ENCODE measurements at regions not wholly inside any gene's neighbourhood (a gene's known extent, or its start where the extent isn't known, plus 50 kb on each side); places are given as distances from the start of the nearest gene placed in this dataset.
"Not testable (repeated sequence)": the region's sequence is repeated elsewhere in the genome, so short reads cannot be mapped to it uniquely, and the experiment has no call there.

- DNase-seq (ENCODE audit: low read depth in 1 of 2, low spot score in 1 of 2) = no peak
- TF ChIP-seq JUND (IDR thresholded peaks at IDR 0.05; ENCODE audit: low read depth) = no peak
- in situ Hi-C loops (cut with HindIII; ENCODE audit: low pct_unique_long_range_greater_than_20kb, low sequenced_read_pairs) = no loop called here
Measured at GRCh38 chr10:56181607-56182006, 179.5 kb downstream of the ZWINT start.

DNA sequence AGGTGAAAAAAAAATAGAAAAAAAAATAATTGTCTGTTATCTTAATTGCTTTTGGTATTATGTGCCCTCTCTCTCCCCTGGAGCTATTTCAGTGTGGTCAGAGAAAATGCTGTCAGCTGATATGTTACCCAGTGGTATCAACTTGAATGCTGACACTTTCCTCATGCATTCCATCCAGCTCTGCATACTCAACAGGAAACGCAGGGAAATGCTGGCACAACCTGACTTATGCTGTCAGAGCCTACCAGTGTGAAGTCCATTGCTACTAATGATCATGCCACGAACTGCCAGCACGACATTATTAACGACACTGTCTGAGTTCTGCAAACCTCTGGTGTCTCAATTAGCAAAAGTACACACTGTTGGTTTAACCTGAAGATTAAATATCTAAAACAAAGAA is 182.8 kb downstream of the ZWINT start:
- TF ChIP-seq JUND (IDR thresholded peaks at IDR 0.05; ENCODE audit: low read depth) = no peak
- in situ Hi-C loops (cut with HindIII; ENCODE audit: low pct_unique_long_range_greater_than_20kb, low sequenced_read_pairs) = no loop called here
- peak in 1 of 2 experiments; percentile 26 for DNase-seq (ENCODE audit: low read depth in 1 of 2, low spot score in 1 of 2)

DNA sequence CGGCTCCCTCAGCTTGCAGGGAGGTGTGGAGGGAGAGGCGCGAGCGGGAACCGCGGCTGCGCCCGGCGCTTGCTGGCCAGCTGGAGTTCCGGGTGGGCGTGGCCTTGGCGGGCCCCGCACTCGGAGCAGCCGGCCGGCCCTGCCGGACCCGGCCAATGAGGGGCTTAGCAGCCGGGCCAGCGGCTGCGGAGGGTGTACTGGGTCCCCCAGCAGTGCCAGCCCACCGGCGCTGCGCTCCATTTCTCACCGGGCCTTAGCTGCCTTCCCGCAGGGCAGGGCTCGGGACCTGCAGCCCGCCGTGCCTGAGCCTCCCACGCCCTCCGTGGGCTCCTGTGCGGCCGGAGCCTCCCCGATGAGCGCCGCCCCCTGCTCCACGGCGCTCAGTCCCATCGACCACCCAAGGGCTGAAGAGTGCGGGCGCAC is 206.0 kb downstream of the ZWINT start:
- DNase-seq (ENCODE audit: low read depth in 1 of 2, low spot score in 1 of 2); in situ Hi-C loops (cut with HindIII; ENCODE audit: low pct_unique_long_range_greater_than_20kb, low sequenced_read_pairs): not testable (repeated sequence)

DNA sequence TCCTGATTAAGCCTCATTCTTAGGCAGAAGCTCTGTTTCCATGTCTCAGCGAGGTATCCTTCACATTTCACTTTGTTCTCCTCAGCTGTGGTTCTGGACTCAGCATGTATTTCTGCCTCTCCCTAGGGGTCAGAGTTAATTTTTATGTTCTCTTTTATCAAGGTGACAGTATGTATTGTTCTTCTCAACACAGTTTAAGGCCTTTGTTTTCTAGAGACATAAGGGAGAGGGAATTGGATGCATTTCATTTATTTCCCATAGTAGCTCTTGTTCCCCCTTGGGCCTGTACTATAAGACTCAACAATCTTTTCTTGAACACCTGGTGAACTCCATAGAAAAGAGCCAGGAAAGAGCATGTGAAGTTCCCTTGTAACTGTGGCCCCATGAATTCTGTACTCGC is 214.3 kb downstream of the ZWINT start:
- TF ChIP-seq JUND (IDR thresholded peaks at IDR 0.05; ENCODE audit: low read depth) = no peak
- no peak for DNase-seq (ENCODE audit: low read depth in 1 of 2, low spot score in 1 of 2)
- in situ Hi-C loops (cut with HindIII; ENCODE audit: low pct_unique_long_range_greater_than_20kb, low sequenced_read_pairs) = no loop called here

GRCh38 chr10:56142092-56142728 is 218.8 kb downstream of the ZWINT start:
- peak in 1 of 2 experiments; percentile 12 for DNase-seq (ENCODE audit: low read depth in 1 of 2, low spot score in 1 of 2)
- in situ Hi-C loops (cut with HindIII; ENCODE audit: low pct_unique_long_range_greater_than_20kb, low sequenced_read_pairs) = no loop called here
- TF ChIP-seq JUND (IDR thresholded peaks at IDR 0.05; ENCODE audit: low read depth) = no peak

DNA sequence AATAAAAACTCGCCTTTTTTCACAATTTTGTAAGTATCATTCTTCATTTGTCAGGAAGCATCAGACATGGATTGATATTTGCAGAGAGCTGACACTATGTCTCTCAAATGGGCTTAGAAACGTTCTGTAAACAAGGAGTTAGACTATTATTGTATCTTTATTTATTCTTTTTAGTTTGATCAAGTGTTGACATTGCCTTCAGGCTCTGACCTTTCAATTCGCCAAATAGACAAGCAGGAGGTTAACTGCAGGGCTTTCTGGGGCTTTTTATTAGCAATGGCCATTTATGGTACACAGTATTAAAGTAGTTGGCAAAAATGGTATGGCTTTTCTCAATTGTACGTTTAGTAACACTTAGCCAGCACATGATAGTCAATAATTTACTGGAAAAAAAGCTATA is 221.7 kb downstream of the ZWINT start:
- no peak for TF ChIP-seq JUND (IDR thresholded peaks at IDR 0.05; ENCODE audit: low read depth)
- peak in 1 of 2 experiments; percentile 27 for DNase-seq (ENCODE audit: low read depth in 1 of 2, low spot score in 1 of 2)
- in situ Hi-C loops (cut with HindIII; ENCODE audit: low pct_unique_long_range_greater_than_20kb, low sequenced_read_pairs) = no loop called here

GRCh38 chr10:56135828-56136227 is 225.2 kb downstream of the ZWINT start:
- no peak for TF ChIP-seq JUND (IDR thresholded peaks at IDR 0.05; ENCODE audit: low read depth)
- no peak for DNase-seq (ENCODE audit: low read depth in 1 of 2, low spot score in 1 of 2)
- in situ Hi-C loops (cut with HindIII; ENCODE audit: low pct_unique_long_range_greater_than_20kb, low sequenced_read_pairs) = no loop called here

- DNase-seq (ENCODE audit: low read depth in 1 of 2, low spot score in 1 of 2) = no peak
- no peak for TF ChIP-seq JUND (IDR thresholded peaks at IDR 0.05; ENCODE audit: low read depth)
Measured at GRCh38 chr10:56123247-56123646, 237.8 kb downstream of the ZWINT start.

GRCh38 chr10:56116684-56117083 is 244.4 kb downstream of the ZWINT start:
- in situ Hi-C loops (cut with HindIII; ENCODE audit: low pct_unique_long_range_greater_than_20kb, low sequenced_read_pairs) = no loop called here
- DNase-seq (ENCODE audit: low read depth in 1 of 2, low spot score in 1 of 2) = peak in 1 of 2 experiments; percentile 54

More at GRCh38 chr10:56123247-56123646, 237.8 kb downstream of the ZWINT start:
- in situ Hi-C loops (cut with HindIII; ENCODE audit: low pct_unique_long_range_greater_than_20kb, low sequenced_read_pairs) = no loop called here

DNA sequence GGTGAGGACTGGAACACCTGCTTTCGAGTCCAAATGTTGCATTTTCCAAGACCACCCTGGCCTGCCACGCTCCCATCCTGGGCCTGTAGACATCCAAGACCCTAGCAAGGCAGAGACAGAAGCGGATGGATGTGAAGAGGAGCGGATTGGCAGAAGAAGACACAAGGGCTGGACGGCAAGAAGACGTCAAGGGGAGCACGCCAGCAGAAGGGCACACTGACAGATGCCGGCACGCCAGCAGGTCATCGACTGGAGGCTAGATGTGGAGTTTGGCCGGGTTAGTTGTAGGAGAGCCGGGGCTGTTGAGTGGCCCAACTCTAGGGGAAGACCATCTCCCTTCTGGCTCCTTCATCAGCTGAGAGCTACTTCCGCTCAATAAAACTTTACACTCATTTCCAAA is 251.6 kb downstream of the ZWINT start:
- in situ Hi-C loops (cut with HindIII; ENCODE audit: low pct_unique_long_range_greater_than_20kb, low sequenced_read_pairs) = no loop called here
- DNase-seq (ENCODE audit: low read depth in 1 of 2, low spot score in 1 of 2) = no peak
- TF ChIP-seq JUND (IDR thresholded peaks at IDR 0.05; ENCODE audit: low read depth) = no peak

More at GRCh38 chr10:56116684-56117083, 244.4 kb downstream of the ZWINT start:
- TF ChIP-seq JUND (IDR thresholded peaks at IDR 0.05; ENCODE audit: low read depth) = no peak

DNA sequence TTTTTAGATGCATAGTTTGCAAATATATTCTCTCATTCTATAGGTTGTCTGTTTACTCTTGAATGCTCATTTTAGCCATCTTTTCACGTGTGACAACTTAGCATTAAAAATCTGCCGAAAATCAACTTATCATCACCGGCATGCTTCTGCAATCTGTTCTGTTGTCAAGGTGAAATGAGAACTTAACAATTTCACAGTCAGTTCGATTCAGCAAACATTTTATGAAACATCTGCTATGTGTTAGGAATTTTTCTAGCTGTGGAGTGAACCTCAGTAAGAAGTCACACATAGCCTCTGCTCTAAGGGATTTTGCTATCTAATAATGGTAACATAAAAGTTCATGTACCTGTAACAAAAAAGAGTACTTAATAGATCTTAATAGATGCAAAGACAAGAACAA is 256.1 kb downstream of the ZWINT start:
- DNase-seq (ENCODE audit: low read depth in 1 of 2, low spot score in 1 of 2) = no peak
- no peak for TF ChIP-seq JUND (IDR thresholded peaks at IDR 0.05; ENCODE audit: low read depth)
- in situ Hi-C loops (cut with HindIII; ENCODE audit: low pct_unique_long_range_greater_than_20kb, low sequenced_read_pairs) = no loop called here

- no peak for DNase-seq (ENCODE audit: low read depth in 1 of 2, low spot score in 1 of 2)
- no peak for TF ChIP-seq JUND (IDR thresholded peaks at IDR 0.05; ENCODE audit: low read depth)
- in situ Hi-C loops (cut with HindIII; ENCODE audit: low pct_unique_long_range_greater_than_20kb, low sequenced_read_pairs) = no loop called here
Measured at GRCh38 chr10:56104487-56104886, 256.6 kb downstream of the ZWINT start.

GRCh38 chr10:56096226-56096517 is 264.9 kb downstream of the ZWINT start:
- no peak for DNase-seq (ENCODE audit: low read depth in 1 of 2, low spot score in 1 of 2)
- no peak for TF ChIP-seq JUND (IDR thresholded peaks at IDR 0.05; ENCODE audit: low read depth)
- in situ Hi-C loops (cut with HindIII; ENCODE audit: low pct_unique_long_range_greater_than_20kb, low sequenced_read_pairs) = no loop called here
